Neural cell (in vitro differentiated cells): ENCODE measurements at regions not wholly inside any gene's neighbourhood (a gene's known extent, or its start where the extent isn't known, plus 50 kb on each side); places are given as distances from the start of the nearest gene placed in this dataset.

ENCODE experiments used
- H2AFZ ChIP-seq: fragments of 200-600, 300-800 bp; sonication (generic), shearing (Covaris generic); 2 replicates; pipeline ENCODE4 v1.6.0; 2014; ENCODE audit warnings: low read depth, mild to moderate bottlenecking, antibody characterized with exemption, low read length, moderate library complexity
- H3F3A ChIP-seq: fragments of 200-600 bp; shearing (Covaris generic); 2 replicates; pipeline ENCODE4 v1.6.1; 2016; ENCODE audit warnings: mild to moderate bottlenecking, moderate library complexity, mixed read lengths, antibody characterized with exemption, low read length; ENCODE audit not compliant: insufficient read depth, poor library complexity, severe bottlenecking
- H3K27ac ChIP-seq: fragments of 200-600, 300-800 bp; sonication (generic), shearing (Covaris generic); 2 replicates; pipeline ENCODE4 v1.5.1; 2014; ENCODE audit warnings: mild to moderate bottlenecking, low read length, moderate library complexity
- H3K27me3 ChIP-seq: fragments of 300-800, 200-600 bp; sonication (generic), shearing (Covaris generic); 2 replicates; pipeline ENCODE4 v1.6.0; 2014; ENCODE audit warnings: mild to moderate bottlenecking, low read depth, low read length, moderate library complexity; ENCODE audit not compliant: insufficient read depth
- H3K36me3 ChIP-seq: fragments of 300-800, 200-600 bp; sonication (generic), shearing (Covaris generic); 2 replicates; pipeline ENCODE4 v1.5.1; 2014; ENCODE audit warnings: mild to moderate bottlenecking, antibody characterized with exemption, low read length, moderate library complexity; ENCODE audit not compliant: insufficient read depth
- H3K4me2 ChIP-seq: fragments of 300-800, 200-600 bp; sonication (generic), shearing (Covaris generic); 2 replicates; pipeline ENCODE4 v1.6.0; 2014; ENCODE audit warnings: mild to moderate bottlenecking, low read length
- H3K4me3 ChIP-seq: fragments of 300-800, 200-600 bp; sonication (generic), shearing (Covaris generic); 2 replicates; pipeline ENCODE4 v1.5.1; 2014; ENCODE audit warnings: mild to moderate bottlenecking, low read length, moderate library complexity
- H3K79me2 ChIP-seq: fragments of 200-600 bp; shearing (Covaris generic); replicated peaks from 2 replicates; pipeline ENCODE4 v1.6.0; 2014; ENCODE audit warnings: mild to moderate bottlenecking, low read length, moderate library complexity; ENCODE audit not compliant: insufficient read depth
- H3K9ac ChIP-seq: fragments of 300-800, 200-600 bp; sonication (generic), shearing (Covaris generic); 2 replicates; pipeline ENCODE4 v1.6.1; 2016; ENCODE audit warnings: mild to moderate bottlenecking, low read length, mixed read lengths
- H3K9me2 ChIP-seq: fragments of 200-600 bp; shearing (Covaris generic); 2 replicates; pipeline ENCODE4 v1.6.1; 2016; ENCODE audit warnings: mild to moderate bottlenecking, low read length, mixed read lengths; ENCODE audit not compliant: insufficient read depth
- H3K9me3 ChIP-seq: fragments of 200-600, 300-800 bp; sonication (generic), shearing (Covaris generic); 2 replicates; pipeline ENCODE4 v1.6.1; 2016; ENCODE audit warnings: mild to moderate bottlenecking, mixed run types, low read length, moderate library complexity, mixed read lengths
- H4K20me1 ChIP-seq: fragments of 200-600 bp; shearing (Covaris generic); 2 replicates; pipeline ENCODE4 v1.6.1; 2016; ENCODE audit warnings: mild to moderate bottlenecking, mixed run types; ENCODE audit not compliant: insufficient read depth
- CTCF ChIP-seq: fragments of 450-650 bp; IDR thresholded peaks from 2 replicates; pipeline ENCODE4 v1.5.1; 2014; ENCODE audit warnings: antibody characterized with exemption, mild to moderate bottlenecking, moderate library complexity; ENCODE audit not compliant: poor library complexity, severe bottlenecking
- EP300 ChIP-seq: fragments of 450-650 bp; conservative IDR thresholded peaks from 2 replicates; pipeline ENCODE4 v1.6.1; 2014; ENCODE audit warnings: antibody characterized with exemption, mild to moderate bottlenecking, moderate library complexity; ENCODE audit not compliant: poor library complexity, severe bottlenecking
- EZH2 ChIP-seq: fragments of 200-600, 300-800 bp; shearing (Covaris generic), sonication (generic); IDR thresholded peaks from 2 replicates; pipeline ENCODE4 v1.6.1; 2014; ENCODE audit warnings: antibody characterized with exemption, low read length, borderline replicate concordance, mild to moderate bottlenecking; ENCODE audit not compliant: insufficient read depth, poor library complexity, severe bottlenecking
- MXI1 ChIP-seq: fragments of 450-650 bp; conservative IDR thresholded peaks from 2 replicates; pipeline ENCODE4 v1.6.1; 2014; ENCODE audit warnings: antibody characterized with exemption, mild to moderate bottlenecking; ENCODE audit not compliant: poor library complexity, severe bottlenecking
- POLR2AphosphoS5 ChIP-seq: IDR thresholded peaks from 2 replicates; pipeline ENCODE4 v1.6.1; 2012
- RAD21 ChIP-seq: fragments of 450-650 bp; conservative IDR thresholded peaks from 2 replicates; pipeline ENCODE4 v1.6.1; 2014; ENCODE audit warnings: antibody characterized with exemption, mild to moderate bottlenecking, moderate library complexity
- REST ChIP-seq: IDR thresholded peaks from 2 replicates; pipeline ENCODE4 v1.6.1; 2012; ENCODE audit warnings: borderline replicate concordance
- SMC3 ChIP-seq: fragments of 450-650 bp; conservative IDR thresholded peaks from 2 replicates; pipeline ENCODE4 v1.6.1; 2014; ENCODE audit warnings: antibody characterized with exemption, mild to moderate bottlenecking, moderate library complexity; ENCODE audit not compliant: poor library complexity
- TAF1 ChIP-seq: IDR thresholded peaks from 2 replicates; pipeline ENCODE4 v1.6.1; 2012; ENCODE audit warnings: low read depth

GRCh38 chr4:96946552-96946951, 1106.7 kb downstream of the PDHA2 start:
- Histone ChIP-seq H3K9me2 (no peaks in the 10 kb centered on the region), H3K36me3 (no peaks in the 10 kb centered on the region), H3K9me3 (no peaks in the 10 kb centered on the region), H3K9ac (no peak overlapping the region), H3K4me2 (no peak overlapping the region), H3K27ac (no peak overlapping the region), H4K20me1 (no peaks in the 10 kb centered on the region), H3F3A (no peaks in the 10 kb centered on the region), H3K27me3 (no peaks in the 10 kb centered on the region), H3K79me2 (no peaks in the 10 kb centered on the region), H3K4me3 (no peak overlapping the region), H2AFZ (no peak overlapping the region)
- no peak for TF ChIP-seq RAD21
- TF ChIP-seq REST, result no peak
- no peak for TF ChIP-seq TAF1
- no peak for TF ChIP-seq SMC3
- TF ChIP-seq MXI1, result no peak
- TF ChIP-seq EZH2, result no peak
- TF ChIP-seq CTCF, result no peak
- no peak for TF ChIP-seq EP300
- no peak for TF ChIP-seq POLR2AphosphoS5

- Histone ChIP-seq H3K36me3 (no peaks in the 10 kb centered on the region), H3K27me3 (no peaks in the 10 kb centered on the region), H3K9ac (no peak overlapping the region), H3K9me3 (no peaks in the 10 kb centered on the region), H3K4me2 (no peak overlapping the region), H3F3A (no peaks in the 10 kb centered on the region), H4K20me1 (no peaks in the 10 kb centered on the region), H3K9me2 (no peaks in the 10 kb centered on the region), H3K4me3 (no peak overlapping the region), H2AFZ (no peak overlapping the region), H3K27ac (no peak overlapping the region), H3K79me2 (no peaks in the 10 kb centered on the region)
- TF ChIP-seq EP300, result no peak
- no peak for TF ChIP-seq MXI1
These were observed 1112.7 kb downstream of the PDHA2 start for GRCh38 chr4:96952610-96953009.

- Histone ChIP-seq H3K79me2 (no peaks in the 10 kb centered on the region), H3K4me3 (no peak overlapping the region), H3K4me2 (no peak overlapping the region), H3K9me2 (no peaks in the 10 kb centered on the region), H4K20me1 (no peaks in the 10 kb centered on the region), H3K27me3 (no peaks in the 10 kb centered on the region), H3K9ac (no peak overlapping the region), H3K36me3 (no peaks in the 10 kb centered on the region), H2AFZ (no peak overlapping the region), H3K9me3 (no peaks in the 10 kb centered on the region), H3K27ac (no peak overlapping the region), H3F3A (no peaks in the 10 kb centered on the region)
- no peak for TF ChIP-seq MXI1
- no peak for TF ChIP-seq SMC3
- no peak for TF ChIP-seq EP300
- no peak for TF ChIP-seq REST
- TF ChIP-seq CTCF, result no peak
- no peak for TF ChIP-seq POLR2AphosphoS5
- no peak for TF ChIP-seq EZH2
- no peak for TF ChIP-seq RAD21
- no peak for TF ChIP-seq TAF1
These were observed 1115.3 kb downstream of the PDHA2 start for GRCh38 chr4:96955226-96955625.
